WTC11 (cell line): ENCODE measurements at regions not wholly inside any gene's neighbourhood (a gene's known extent, or its start where the extent isn't known, plus 50 kb on each side); places are given as distances from the start of the nearest gene placed in this dataset.

ENCODE experiments used
- CBFB ChIP-seq: sonication (generic); formaldehyde crosslinking; IDR thresholded peaks from 2 replicates; pipeline ENCODE4 v1.8.1; 2022; ENCODE audit warnings: mild to moderate bottlenecking, low read depth, missing genetic modification reagents
- CREB1 ChIP-seq: sonication (generic); formaldehyde crosslinking; IDR thresholded peaks from 2 replicates; pipeline ENCODE4 v1.8.0; 2023; ENCODE audit warnings: mild to moderate bottlenecking, missing genetic modification reagents
- ESRRA ChIP-seq: sonication (generic); formaldehyde crosslinking; IDR thresholded peaks from 2 replicates; pipeline ENCODE4 v1.8.1; 2022; ENCODE audit warnings: mild to moderate bottlenecking, missing genetic modification reagents, borderline replicate concordance
- USF2 ChIP-seq: sonication (generic); formaldehyde crosslinking; IDR thresholded peaks from 2 replicates; pipeline ENCODE4 v1.8.1; 2023; ENCODE audit warnings: mild to moderate bottlenecking, missing genetic modification reagents, moderate library complexity
- ZNF219 ChIP-seq: sonication (generic); formaldehyde crosslinking; IDR thresholded peaks from 2 replicates; pipeline ENCODE4 v1.8.0; 2023; ENCODE audit warnings: missing genetic modification reagents, mild to moderate bottlenecking, borderline replicate concordance
- TF ChIP-seq, protein P1 (sequence below): fragments of 200-600 bp; IDR thresholded peaks from 2 replicates; pipeline ENCODE4 v1.8.0; 2022; ENCODE audit warnings: antibody characterized with exemption
- TF ChIP-seq, protein P2 (sequence below): sonication (generic); formaldehyde crosslinking; conservative IDR thresholded peaks from 2 replicates; pipeline ENCODE4 v1.8.1; 2022; ENCODE audit warnings: mild to moderate bottlenecking, missing genetic modification reagents
- TF ChIP-seq, protein P3 (sequence below): sonication (generic); formaldehyde crosslinking; IDR thresholded peaks from 2 replicates; pipeline ENCODE4 v1.8.1; 2022; ENCODE audit warnings: missing genetic modification reagents, borderline replicate concordance
- TF ChIP-seq, protein P4 (sequence below): sonication (generic); formaldehyde crosslinking; IDR thresholded peaks from 2 replicates; pipeline ENCODE4 v1.8.0; 2022; ENCODE audit warnings: mild to moderate bottlenecking, missing genetic modification reagents

DNA sequence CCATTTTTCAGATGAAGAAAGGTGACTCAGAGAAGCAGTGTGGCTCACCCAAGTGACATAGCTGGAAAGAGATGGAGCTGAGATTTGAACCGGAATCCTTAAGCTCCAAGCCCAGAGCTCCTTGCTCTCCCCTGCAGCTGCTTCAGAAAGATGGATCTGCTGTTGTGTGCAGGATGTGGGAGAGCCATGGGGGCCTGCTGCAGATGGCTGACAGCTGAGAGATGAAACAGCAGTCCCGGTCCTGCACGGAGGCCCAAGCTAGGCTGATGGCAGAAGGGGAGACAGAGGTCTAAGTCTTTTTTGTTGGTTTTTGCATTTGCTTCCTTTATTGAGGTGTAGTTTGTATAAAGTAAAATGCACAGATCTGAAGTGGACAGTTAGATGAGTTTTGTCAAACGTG lies 69.8 kb upstream of the FOXP4 start:
- TF ChIP-seq ESRRA (CRISPR knock-in tag) (no peak), ZNF219 (CRISPR knock-in tag) (no peak), CBFB (CRISPR knock-in tag) (no peak), USF2 (CRISPR knock-in tag) (no peak), CREB1 (CRISPR knock-in tag) (no peak)
- TF ChIP-seq, protein P1, sequence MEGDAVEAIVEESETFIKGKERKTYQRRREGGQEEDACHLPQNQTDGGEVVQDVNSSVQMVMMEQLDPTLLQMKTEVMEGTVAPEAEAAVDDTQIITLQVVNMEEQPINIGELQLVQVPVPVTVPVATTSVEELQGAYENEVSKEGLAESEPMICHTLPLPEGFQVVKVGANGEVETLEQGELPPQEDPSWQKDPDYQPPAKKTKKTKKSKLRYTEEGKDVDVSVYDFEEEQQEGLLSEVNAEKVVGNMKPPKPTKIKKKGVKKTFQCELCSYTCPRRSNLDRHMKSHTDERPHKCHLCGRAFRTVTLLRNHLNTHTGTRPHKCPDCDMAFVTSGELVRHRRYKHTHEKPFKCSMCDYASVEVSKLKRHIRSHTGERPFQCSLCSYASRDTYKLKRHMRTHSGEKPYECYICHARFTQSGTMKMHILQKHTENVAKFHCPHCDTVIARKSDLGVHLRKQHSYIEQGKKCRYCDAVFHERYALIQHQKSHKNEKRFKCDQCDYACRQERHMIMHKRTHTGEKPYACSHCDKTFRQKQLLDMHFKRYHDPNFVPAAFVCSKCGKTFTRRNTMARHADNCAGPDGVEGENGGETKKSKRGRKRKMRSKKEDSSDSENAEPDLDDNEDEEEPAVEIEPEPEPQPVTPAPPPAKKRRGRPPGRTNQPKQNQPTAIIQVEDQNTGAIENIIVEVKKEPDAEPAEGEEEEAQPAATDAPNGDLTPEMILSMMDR, result no peak
- TF ChIP-seq, protein P2, sequence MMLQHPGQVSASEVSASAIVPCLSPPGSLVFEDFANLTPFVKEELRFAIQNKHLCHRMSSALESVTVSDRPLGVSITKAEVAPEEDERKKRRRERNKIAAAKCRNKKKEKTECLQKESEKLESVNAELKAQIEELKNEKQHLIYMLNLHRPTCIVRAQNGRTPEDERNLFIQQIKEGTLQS (CRISPR knock-in tag), result no peak
- TF ChIP-seq, protein P3, sequence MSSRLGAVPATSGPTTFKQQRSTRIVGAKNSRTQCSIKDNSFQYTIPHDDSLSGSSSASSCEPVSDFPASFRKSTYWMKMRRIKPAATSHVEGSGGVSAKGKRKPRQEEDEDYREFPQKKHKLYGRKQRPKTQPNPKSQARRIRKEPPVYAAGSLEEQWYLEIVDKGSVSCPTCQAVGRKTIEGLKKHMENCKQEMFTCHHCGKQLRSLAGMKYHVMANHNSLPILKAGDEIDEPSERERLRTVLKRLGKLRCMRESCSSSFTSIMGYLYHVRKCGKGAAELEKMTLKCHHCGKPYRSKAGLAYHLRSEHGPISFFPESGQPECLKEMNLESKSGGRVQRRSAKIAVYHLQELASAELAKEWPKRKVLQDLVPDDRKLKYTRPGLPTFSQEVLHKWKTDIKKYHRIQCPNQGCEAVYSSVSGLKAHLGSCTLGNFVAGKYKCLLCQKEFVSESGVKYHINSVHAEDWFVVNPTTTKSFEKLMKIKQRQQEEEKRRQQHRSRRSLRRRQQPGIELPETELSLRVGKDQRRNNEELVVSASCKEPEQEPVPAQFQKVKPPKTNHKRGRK (CRISPR knock-in tag), result no peak
- TF ChIP-seq, protein P4, sequence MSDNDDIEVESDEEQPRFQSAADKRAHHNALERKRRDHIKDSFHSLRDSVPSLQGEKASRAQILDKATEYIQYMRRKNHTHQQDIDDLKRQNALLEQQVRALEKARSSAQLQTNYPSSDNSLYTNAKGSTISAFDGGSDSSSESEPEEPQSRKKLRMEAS, result no peak
